ENCODE measurements at regions not wholly inside any gene's neighbourhood (a gene's known extent, or its start where the extent isn't known, plus 50 kb on each side); places are given as distances from the start of the nearest gene placed in this dataset.

DNA sequence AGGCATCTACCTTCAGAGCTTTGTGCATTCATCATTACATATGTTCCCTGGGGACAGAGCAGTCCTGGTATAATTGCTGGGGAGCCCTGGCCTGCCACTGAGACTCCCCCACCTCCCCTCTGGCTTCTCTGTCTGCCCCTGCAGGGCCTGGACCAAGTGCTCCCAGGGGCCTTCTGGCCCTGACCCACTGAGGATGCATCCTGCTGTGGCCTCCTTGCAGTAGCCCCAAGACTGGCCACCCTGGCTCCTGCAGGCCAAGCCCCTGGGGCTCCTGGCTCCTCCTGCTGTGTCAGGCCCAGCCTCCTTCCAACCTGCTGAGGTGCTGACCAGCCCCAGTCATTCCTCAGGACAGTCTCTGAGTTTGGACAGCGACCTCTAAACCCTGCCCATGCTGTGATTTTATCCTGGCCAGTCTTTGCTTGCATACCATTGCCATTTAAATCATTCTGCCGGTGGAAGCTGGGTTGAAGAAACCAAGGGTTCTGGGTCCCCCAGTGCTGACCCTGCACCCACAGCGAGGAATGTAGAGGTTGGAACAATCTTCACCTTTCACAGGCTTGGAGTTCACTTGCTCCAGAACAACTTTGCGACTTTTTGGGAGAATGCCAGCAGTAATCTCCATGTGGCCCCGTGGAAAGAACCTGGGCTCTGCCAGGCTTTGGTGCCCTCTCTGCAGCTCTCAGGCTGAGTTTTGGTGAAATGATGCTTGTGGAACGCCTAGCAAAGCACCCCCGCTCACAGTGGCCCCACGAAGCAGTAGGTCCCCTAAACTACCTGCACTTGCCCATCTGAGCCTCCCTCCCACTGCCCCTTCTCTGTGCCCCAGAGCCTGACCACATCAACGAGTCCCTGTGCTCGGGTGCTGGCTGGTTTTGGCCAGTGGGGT is 167.3 kb upstream of the GLI2 start:
- DNase-seq (ENCODE audit: low spot score in 2 of 2) = no peak
- WGBS, 2 donors = 85 to 86% methylated on average over 9 to 10 of the region's 10 CpGs
- intact Hi-C loops (cut with DNase I; ENCODE audit: low total_unique reads) = no loop called here
- TF ChIP-seq POLR2A (IDR thresholded peaks at IDR 0.05) (no peak), CTCF (IDR thresholded peaks at IDR 0.05) (no peak)
- H3K4me3 ChIP-seq (ENCODE audit: low read depth, poor library complexity, severe bottlenecking) = no peak overlapping the region

DNA sequence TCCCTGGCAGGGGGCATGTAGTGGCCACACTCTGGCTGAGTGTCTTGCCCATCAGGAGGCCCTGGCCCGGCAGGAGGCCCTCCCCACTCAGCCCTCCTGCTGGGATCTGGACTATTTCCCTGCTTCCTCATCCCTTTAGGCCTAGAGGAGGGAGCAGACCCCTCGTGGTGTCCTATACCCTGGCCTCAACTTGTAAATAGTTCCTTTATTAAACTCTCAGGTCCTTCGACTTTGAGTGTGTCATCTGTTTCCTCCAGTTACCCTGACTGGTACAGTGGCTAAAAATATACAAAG is 166.7 kb upstream of the GLI2 start:
- DNase-seq (ENCODE audit: low spot score in 2 of 2) = no peak
- H3K4me3 ChIP-seq (ENCODE audit: low read depth, poor library complexity, severe bottlenecking) = no peak overlapping the region
- TF ChIP-seq CTCF (IDR thresholded peaks at IDR 0.05) (no peak), POLR2A (IDR thresholded peaks at IDR 0.05) (no peak)
- intact Hi-C loops (cut with DNase I; ENCODE audit: low total_unique reads) = no loop called here
- 69 to 79% methylated on average over 3 of the region's 3 CpGs for WGBS, 2 donors

- TF ChIP-seq POLR2A (IDR thresholded peaks at IDR 0.05) (no peak), CTCF (IDR thresholded peaks at IDR 0.05) (no peak)
- WGBS, 2 donors = 91 to 93% methylated on average over 12 of the region's 12 CpGs
- no peak overlapping the region for H3K4me3 ChIP-seq (ENCODE audit: low read depth, poor library complexity, severe bottlenecking)
- intact Hi-C loops (cut with DNase I; ENCODE audit: low total_unique reads) = no loop called here
- no peak for DNase-seq (ENCODE audit: low spot score in 2 of 2)
Measured at GRCh38 chr2:120570001-120570400, 165.7 kb upstream of the GLI2 start.

GRCh38 chr2:120570546-120570945 is 165.1 kb upstream of the GLI2 start:
- 93% methylated on average over 7 of the region's 7 CpGs for WGBS, 2 donors
- H3K4me3 ChIP-seq (ENCODE audit: low read depth, poor library complexity, severe bottlenecking) = no peak overlapping the region
- DNase-seq (ENCODE audit: low spot score in 2 of 2) = no peak
- no peak for TF ChIP-seq CTCF (IDR thresholded peaks at IDR 0.05)
- TF ChIP-seq POLR2A (IDR thresholded peaks at IDR 0.05) = no peak
- intact Hi-C loops (cut with DNase I; ENCODE audit: low total_unique reads) = no loop called here

GRCh38 chr2:120571015-120571728 is 164.5 kb upstream of the GLI2 start:
- WGBS, 2 donors = 87% methylated on average over 6 of the region's 6 CpGs
- no peak for TF ChIP-seq POLR2A (IDR thresholded peaks at IDR 0.05)
- no peak for TF ChIP-seq CTCF (IDR thresholded peaks at IDR 0.05)
- H3K4me3 ChIP-seq (ENCODE audit: low read depth, poor library complexity, severe bottlenecking) = no peak overlapping the region
- DNase-seq (ENCODE audit: low spot score in 2 of 2) = no peak
- intact Hi-C loops (cut with DNase I; ENCODE audit: low total_unique reads) = no loop called here
